HG03432 (cell line): ENCODE measurements at regions not wholly inside any gene's neighbourhood (a gene's known extent, or its start where the extent isn't known, plus 50 kb on each side); places are given as distances from the start of the nearest gene placed in this dataset.
"Not testable (repeated sequence)": the region's sequence is repeated elsewhere in the genome, so short reads cannot be mapped to it uniquely, and the experiment has no call there.

ENCODE experiments used
- ATAC-seq: cut with Tn5 transposase; IDR thresholded peaks from one replicate; pipeline ENCODE4 v1.9.1; 2021; ENCODE audit warnings: mild to moderate bottlenecking, moderate library complexity; ENCODE audit not compliant: unreplicated experiment

DNA sequence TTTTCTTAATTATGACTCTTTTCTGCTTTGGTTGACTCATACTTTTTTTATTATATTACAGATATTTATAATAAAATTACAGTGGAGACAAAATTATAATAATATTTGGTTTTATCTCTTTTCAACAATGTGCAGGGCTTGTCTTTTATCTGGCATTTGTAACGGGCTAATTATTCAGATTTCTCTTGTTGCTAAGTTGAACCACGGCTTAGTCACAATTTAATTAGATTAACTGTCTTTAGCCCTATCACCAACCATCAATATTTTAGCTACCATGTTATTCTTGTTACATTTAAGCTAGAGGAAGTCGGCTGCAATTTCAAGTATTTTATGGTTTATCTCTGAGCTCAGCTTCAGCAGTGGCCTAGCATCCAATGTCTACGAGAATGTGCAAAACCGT lies 798.9 kb upstream of the CA10 start:
- no peak for ATAC-seq

DNA sequence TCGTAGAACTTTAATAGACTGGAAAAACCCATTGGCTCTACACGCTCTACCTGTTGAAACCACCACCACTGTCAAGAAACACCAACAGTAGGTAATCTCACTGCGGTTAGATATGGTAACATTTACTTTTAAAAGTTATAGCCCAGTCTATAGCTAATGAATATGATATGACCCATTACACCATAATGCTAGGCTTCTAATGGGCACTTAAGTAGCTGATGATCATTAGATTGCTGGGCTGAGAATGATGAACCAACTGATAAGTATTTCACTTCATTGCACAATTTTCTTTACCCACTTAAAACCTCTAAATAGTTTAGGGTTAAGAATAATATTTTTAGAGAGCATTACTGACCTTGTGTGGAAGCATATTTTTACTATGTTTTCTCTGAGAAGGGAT lies 788.9 kb upstream of the CA10 start:
- ATAC-seq, result no peak

DNA sequence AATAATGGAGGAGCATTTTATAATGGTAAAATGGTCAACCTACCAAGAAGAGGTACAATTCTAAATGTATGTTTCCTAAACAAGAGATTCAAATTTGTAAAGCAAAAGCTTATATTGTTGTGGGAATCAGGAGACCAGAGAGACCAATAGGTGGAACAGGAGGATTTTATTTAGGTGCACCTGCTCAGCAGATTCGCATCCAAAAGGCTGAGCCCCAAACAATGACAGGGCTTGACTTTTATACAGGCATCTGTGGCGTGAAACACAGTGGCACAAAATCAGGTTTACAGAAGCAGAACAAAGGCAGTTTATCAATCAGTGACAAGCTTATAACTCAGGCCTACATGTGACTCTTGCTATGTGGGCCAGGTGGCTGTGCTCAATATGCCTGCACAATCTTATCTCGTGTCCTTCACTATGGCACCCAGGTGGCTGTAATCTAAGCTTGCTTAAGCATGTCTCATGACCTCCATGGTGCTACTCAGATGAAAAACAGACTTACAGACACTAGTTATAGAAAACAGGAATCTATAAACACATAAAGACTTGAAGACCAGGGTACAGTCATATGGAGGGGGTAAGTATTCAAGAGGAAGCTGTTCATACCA lies 780.2 kb upstream of the CA10 start:
- no peak for ATAC-seq

DNA sequence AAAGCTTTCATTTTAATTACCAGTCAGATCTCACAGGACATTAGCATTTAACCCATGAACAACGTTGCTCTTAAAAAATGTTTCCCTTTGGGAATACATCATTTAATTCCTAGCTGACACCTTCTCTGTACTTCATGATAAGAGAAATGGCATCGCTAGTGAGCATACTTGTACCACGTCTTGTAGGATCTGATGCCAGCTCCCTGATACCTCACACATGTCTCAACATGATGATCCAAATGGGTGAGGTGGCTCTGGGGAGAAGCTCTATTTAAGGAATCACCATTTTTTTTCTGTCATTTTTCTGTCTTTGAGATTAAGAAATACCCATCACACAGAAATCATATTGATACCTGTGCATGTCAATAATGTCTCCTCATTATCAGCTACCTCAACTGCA lies 772.1 kb upstream of the CA10 start:
- no peak for ATAC-seq

DNA sequence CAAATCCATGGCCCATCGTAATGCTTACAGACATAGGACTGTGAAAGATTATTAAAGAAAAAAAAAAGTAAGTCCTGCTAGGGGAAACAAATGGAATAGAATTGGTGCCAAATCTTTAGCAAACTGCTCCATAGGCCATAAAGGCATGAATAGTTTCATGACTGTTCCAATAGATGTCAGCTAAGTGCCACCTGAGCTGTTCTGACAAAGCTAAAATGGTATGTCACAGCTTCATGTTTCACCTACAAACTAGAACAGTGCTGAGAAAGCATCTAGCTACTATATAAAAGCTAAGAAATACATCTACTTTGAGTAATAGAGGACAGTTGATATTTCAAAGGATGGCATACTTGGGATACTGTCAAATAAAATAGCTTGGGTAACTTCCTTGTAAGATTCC lies 771.6 kb upstream of the CA10 start:
- no peak for ATAC-seq

DNA sequence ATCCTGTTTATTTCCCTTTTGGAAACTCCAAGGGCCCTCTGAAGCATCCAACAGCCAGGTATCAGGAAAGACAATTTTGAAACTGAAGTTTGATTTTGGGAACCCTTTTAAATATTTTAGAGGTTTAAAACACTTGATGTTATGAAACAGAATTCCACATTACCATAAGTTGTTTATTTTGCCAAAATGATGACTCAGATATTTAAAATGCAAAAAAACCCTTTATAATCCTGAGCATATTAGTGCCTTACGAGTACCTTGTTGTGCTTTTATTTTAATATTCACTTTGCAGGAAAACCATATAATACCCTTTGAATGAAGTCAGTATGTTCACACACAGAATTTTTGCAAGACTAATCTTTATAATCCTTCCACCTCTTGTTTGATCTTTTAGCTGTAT lies 765.1 kb upstream of the CA10 start:
- no peak for ATAC-seq

DNA sequence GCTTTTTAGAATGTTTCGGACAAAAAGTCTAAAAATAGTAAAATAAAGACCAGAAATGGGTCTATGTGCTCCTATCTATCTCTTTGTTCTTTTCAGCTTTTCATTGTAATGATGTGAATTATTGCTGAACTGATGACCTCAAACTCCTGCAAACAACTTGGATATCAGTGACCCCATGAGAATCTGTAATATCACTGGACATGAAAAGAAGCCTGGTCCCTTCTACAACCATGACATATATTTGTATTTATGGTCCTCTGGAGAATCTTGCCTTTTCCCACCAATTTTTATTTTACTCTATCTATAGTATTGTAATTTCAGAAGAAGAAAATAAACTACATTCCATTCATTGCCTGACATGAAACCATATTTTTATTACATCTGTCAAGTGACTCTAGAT lies 740.7 kb upstream of the CA10 start:
- no peak for ATAC-seq

DNA sequence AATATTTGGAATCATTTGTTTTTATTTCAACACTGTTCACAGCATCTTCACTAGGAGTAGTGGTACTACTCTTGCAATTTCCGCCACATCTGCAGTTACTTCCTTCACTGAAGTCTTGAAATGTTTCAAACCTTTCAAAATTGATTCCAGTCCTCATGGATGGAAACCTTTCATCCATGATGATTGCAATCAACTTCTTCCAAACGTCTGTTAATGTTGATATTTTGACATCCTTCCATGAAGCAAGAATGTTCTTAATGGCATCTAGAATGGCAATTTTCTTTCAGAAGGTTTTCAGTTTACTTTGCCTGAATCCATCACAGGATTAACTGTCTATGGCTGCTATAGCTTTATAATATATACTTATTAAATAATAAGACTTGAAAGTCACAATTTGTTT lies 736.8 kb upstream of the CA10 start:
- ATAC-seq, result no peak

DNA sequence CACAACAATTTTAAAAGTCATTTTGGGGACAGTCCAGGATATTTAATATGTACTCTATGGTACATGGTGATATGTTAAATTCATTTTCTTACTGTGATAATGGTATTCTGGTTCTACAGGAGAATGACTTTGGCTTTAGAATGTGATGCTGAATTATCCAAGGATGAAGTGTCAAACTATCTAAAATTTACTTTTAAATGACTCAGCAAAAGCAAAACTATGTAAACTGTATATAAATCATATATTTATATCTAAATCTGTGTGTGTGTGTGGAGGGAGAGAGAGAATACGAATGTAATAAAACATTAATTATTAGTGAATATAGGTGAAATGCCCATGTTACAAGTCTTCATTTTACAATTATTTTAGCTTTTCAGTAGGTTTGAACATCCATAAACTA lies 733.8 kb upstream of the CA10 start:
- no peak for ATAC-seq

DNA sequence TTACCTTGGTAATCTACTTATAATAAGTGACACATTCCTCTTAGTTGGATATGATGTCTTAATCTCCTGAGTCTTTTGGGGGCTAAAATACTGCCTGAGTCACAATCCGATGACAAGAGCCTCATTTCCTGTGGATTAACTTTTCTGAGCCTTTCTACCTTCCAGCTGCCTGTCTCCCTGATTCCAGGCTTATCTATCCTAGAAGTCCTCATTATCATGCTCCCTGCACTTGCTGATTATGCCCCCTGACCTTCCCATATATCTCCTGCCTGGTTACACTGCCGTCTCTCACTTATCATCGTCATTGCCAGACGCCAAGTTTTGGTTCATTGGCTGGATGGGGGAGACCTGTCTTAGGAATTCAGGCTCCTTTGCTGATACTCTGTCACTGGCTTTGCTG lies 727.4 kb upstream of the CA10 start:
- ATAC-seq, result no peak

DNA sequence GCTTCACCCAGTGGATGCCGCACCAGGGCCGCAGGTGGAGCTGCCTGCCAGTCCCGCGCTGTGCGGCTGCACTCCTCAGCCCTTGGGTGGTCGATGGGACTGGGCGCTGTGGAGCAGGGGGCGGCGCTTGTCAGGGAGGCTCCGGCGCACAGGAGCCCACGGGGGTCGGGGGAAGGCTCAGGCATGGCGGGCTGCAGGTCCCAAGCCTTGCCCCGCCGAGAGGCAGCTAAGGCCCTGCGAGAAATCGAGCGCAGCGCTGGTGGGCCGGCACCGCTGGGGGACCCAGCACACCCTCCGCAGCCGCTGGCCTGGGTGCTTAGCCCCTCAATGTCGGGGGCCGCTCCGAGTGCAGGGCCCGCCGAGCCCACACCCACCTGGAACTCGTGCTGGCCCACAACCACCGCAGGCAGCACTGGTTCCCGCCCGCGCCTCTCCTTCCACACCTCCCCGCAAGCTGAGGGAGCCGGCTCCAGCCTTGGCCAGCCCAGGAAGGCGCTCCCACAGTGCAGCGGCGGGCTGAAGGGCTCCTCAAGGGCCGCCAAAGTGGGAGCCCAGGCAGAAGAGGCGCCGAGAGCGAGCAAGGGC lies 725.5 kb upstream of the CA10 start:
- ATAC-seq, result not testable (repeated sequence)

DNA sequence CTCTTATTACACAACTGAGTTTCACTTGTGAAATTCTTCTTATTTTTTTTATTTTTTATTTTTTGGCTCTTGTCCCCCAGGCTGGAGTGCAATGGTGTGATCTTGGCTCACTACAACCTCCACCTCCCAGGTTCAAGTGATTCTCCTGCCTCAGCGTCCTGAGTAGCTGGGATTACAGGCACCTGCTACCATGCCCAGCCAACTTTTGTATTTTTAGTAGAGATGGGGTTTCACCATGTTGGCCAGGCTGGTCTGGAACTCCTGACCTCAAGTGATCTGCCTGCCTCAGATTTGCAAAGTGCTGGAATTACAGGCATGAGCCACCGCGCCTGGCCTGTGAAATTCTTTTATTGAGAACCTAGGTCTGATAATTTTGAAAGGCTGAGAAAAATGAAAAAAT lies 688.3 kb upstream of the CA10 start:
- ATAC-seq, result not testable (repeated sequence)

DNA sequence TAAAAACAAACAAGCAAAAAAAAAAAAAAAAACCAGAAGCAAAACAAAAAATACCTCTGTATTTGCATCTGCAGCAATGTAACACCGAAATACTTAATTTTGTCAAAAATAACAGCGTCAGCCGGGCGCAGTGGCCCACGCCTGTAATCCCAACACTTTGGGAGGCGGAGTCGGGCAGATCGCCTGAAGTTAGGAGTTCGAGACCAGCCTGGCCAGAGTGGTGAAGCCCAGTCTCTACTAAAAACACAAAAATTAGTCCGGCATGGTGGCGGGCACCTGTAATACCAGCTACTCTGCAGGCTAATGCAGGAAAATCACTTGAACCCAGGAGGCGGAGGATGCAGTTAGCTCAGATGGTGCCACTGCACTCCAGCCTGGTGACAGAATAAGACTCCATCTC lies 683.5 kb upstream of the CA10 start:
- no peak for ATAC-seq

DNA sequence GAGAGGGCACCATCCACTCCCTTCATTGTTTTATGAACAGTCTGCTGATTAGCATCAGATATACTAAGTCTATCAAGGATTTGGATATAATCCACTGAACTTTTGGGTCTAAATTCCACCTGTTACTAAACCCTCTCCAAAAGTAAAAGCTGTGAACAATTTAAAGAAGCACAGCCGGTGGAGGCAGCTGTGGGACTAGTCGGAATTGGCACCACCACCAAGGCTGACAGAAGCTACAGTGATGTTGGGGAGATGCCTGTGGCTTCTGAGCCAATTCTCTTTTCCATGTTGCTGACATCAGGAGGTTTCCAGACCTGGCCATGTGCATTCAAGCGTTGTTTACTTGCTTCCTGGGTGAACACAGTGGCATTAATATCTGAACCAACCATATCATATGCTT lies 679.0 kb upstream of the CA10 start:
- ATAC-seq, result no peak

DNA sequence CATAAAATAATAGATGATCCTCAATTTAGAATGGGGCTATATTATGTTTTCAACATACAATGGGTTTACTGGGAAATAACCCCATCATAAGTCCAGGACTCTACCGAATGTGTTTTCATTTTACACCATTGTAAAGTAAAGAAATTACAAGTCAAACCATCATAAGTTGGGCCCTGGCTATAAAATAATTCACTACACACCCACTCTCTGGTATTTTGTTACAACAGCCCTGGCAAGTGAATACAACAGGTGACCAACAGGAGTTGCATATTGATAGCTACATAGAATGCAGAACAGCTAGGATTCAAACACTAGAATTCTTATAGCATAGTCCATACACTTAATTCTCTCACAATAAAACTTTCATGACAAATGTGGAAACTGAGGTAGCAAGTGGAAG lies 673.0 kb upstream of the CA10 start:
- no peak for ATAC-seq

DNA sequence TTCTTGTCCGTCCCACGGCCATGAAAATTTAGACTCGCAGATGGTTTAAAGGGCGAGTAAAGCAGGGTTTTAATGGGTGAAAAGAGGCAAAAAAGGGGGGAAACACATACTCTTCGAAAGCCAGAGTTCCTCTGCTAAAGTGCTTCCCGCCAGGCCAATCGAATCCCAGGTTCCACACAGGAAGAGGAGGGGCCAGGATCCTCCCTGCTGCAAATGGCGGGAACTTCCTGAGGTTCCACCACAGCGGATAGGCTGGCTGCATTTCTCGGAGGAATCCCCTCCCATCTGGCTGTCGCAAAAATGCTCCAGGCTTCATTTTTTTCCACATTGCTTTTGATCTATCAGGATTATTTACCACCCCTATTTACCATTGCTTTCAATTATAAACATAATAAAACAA lies 670.1 kb upstream of the CA10 start:
- no peak for ATAC-seq

DNA sequence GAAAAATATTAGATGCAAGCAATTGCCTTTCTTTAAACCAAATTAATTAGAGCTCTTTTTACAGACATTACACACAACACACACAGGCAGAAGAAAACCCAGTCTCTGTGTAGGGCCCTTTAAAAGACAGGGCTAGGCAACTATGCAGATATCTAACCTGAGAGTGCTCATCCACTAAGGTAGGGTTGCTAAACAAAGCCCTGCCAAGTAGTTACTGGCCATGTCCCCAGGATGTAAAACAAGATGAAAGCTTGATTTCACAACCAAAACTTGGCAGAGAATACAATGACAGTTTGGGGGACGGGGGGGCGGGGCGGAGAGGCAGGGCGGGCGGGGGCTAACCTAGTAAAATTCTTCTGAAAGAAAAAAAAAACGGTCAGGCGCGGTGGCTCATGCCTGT lies 669.0 kb upstream of the CA10 start:
- no peak for ATAC-seq

DNA sequence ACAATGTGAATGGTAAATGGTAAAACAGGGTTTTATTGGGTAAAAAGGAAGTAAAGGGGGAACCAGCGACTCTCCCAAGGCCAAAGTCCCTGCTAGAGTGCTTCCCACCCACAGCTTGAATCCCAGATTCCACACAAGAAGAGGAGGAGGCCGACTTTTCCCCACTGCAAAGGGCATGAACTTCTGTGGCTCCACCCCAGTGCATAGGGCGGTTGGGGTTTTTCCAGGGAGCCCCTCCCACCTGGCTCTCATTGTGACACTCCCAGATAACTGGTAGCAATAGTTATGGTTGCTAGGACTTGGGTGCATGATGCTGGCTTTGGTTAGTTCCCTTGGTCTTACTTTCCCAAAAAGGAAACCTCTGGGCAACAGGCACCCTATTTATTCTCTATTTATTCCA lies 666.0 kb upstream of the CA10 start:
- ATAC-seq, result no peak

DNA sequence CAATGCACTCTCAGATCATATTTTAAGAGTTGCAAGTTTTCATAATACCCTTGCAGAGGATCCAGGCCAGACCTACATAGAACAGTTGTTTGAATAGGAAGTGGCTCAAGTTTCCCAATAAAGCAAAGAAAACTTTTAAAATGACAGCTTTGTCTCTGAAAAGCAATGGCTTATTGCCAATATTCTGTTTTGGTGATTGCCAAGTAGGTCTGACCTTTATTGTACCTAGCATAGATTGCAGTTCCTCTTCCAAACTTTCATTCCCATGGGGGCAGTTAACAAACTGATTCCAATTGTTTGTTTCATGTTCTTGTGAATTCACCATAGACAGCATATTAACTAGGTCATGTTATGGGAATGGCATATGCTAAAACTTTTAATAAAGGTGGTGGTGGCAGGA lies 664.6 kb upstream of the CA10 start:
- ATAC-seq, result no peak

DNA sequence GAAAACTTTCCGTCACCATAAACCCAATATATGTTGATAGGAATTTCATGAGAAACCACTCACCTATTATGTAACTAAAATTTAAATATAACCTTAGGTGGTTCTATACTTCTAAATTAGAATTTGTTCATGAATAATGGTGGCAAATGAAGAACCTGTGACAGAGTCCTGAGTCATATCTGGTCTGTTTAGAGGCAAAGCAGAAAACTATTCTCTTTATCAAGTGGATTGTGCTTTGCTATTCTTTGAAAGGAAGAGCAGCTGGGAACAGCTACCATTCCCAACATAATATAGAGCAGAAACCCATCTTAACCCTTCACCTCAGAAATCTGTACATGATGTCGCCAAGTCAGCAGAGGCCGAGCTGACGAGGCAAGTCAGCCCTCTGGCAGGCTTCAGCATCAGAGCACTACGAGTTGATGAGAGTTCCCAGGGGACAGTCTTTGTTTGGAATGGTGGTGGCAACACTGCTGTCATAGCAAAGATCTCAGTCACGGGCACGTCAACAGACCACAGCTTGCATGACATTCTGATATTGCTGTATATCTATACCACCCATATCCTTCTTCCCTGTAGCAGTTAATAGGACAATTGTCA lies 631.9 kb upstream of the CA10 start:
- no peak for ATAC-seq

DNA sequence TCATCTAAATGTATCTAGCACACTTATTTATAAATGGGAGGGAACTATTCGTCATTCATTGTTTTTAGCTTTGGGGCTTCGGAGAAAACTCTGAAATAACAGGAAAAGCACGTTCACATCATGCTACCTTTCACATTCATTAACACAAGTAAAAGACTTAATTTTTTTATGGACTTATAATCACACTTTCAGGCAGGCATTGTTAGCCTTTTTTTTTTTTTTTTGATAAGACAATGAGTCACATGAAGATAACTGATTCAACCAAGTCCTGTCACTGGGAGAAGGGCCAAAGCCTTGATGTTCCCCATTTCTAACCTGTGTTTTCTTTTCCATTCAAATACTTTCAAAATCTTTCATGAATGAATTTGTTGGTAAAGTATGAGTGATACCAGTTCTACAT lies 631.3 kb upstream of the CA10 start:
- no peak for ATAC-seq

DNA sequence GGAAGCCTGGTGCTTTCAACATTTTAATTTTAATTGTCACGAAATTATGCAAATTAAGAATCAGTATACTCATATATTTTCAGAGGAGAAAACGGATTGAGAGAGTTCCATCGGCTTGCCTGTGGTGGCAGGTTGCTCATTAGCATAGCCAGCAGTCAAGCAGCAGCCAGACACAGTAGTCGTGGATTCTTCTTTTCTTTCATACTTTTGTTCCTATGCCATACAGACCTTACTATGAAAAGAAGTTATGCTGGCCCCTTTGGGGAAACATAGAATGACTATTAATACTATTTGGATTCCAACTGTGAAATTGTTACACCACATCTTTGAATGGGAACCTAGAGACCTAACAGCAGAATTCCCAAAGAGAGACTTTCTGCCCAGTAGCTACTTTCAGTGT lies 617.7 kb upstream of the CA10 start:
- ATAC-seq, result no peak

DNA sequence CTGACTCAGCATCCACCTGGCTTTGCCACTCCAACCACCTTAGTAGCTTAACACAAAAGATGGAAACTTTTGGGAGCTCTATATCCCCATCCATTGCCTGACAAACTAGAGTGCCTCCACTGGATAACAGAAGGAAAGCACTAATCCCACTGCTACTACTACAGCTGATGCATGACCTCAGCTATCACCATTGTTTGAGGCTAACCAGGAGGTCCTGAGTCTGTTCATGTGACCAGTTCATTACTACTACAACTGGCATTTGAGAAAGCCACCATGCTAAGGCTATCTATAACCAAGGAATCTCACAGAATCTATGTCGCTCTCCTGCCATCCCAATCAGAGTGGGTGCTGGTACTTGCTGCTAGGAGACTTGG lies 604.3 kb upstream of the CA10 start:
- ATAC-seq, result no peak
